ENCODE measurements at regions not wholly inside any gene's neighbourhood (a gene's known extent, or its start where the extent isn't known, plus 50 kb on each side); places are given as distances from the start of the nearest gene placed in this dataset.
"Not testable (repeated sequence)": the region's sequence is repeated elsewhere in the genome, so short reads cannot be mapped to it uniquely, and the experiment has no call there.

- DNase-seq = peak; percentile 55
Measured at GRCh38 chr4:154982187-154983047, 201.3 kb downstream of the RBM46 start.

GRCh38 chr4:154983714-154984113 lies 202.6 kb downstream of the RBM46 start:
- DNase-seq = no peak

GRCh38 chr4:154984148-154984547 lies 203.1 kb downstream of the RBM46 start:
- no peak for DNase-seq

- no peak for DNase-seq
Measured at GRCh38 chr4:154984616-154985015, 203.5 kb downstream of the RBM46 start.

- no peak for DNase-seq
Measured at GRCh38 chr4:154985673-154986072, 204.6 kb downstream of the RBM46 start.

GRCh38 chr4:154988511-154988910 lies 207.4 kb downstream of the RBM46 start:
- DNase-seq = no peak

- no peak for DNase-seq
Measured at GRCh38 chr4:154989511-154989910, 208.4 kb downstream of the RBM46 start.

GRCh38 chr4:154997866-154998265 lies 210.6 kb upstream of the NPY2R start:
- DNase-seq = not testable (repeated sequence)

GRCh38 chr4:154998284-154998683 lies 210.2 kb upstream of the NPY2R start:
- no peak for DNase-seq

- no peak for DNase-seq
Measured at GRCh38 chr4:154998773-154999172, 209.7 kb upstream of the NPY2R start.

GRCh38 chr4:154999950-155000578 lies 208.4 kb upstream of the NPY2R start:
- no peak for DNase-seq

- no peak for DNase-seq
Measured at GRCh38 chr4:155001251-155001650, 207.2 kb upstream of the NPY2R start.

- no peak for DNase-seq
Measured at GRCh38 chr4:155005395-155006090, 202.9 kb upstream of the NPY2R start.

GRCh38 chr4:155007660-155008176 lies 200.7 kb upstream of the NPY2R start:
- no peak for DNase-seq

GRCh38 chr4:155008389-155008788 lies 200.0 kb upstream of the NPY2R start:
- DNase-seq = no peak

- no peak for DNase-seq
Measured at GRCh38 chr4:155009288-155009687, 199.1 kb upstream of the NPY2R start.

- DNase-seq = no peak
Measured at GRCh38 chr4:155010376-155010775, 198.1 kb upstream of the NPY2R start.

GRCh38 chr4:155011163-155011780 lies 197.2 kb upstream of the NPY2R start:
- no peak for DNase-seq

- DNase-seq = no peak
Measured at GRCh38 chr4:155012469-155012868, 196.0 kb upstream of the NPY2R start.

GRCh38 chr4:155017426-155017825 lies 191.0 kb upstream of the NPY2R start:
- no peak for DNase-seq

GRCh38 chr4:155025762-155026457 lies 182.5 kb upstream of the NPY2R start:
- DNase-seq = peak; percentile 37

All from renal pelvis (tissue), 1 donor.